ENCODE measurements at regions not wholly inside any gene's neighbourhood (a gene's known extent, or its start where the extent isn't known, plus 50 kb on each side); places are given as distances from the start of the nearest gene placed in this dataset.

- no peak overlapping the region for H3K4me3 ChIP-seq (ENCODE audit: low read length)
- peak; percentile 93 for DNase-seq (ENCODE audit: low read depth)
- peak; percentile 87 for TF ChIP-seq CTCF (conservative IDR thresholded peaks at IDR 0.05; ENCODE audit: low read length)
Measured at GRCh38 chr2:39513641-39514094, 76.6 kb upstream of the MAP4K3 start.

- no peak for TF ChIP-seq CTCF (conservative IDR thresholded peaks at IDR 0.05; ENCODE audit: low read length)
- no peak overlapping the region for H3K4me3 ChIP-seq (ENCODE audit: low read length)
- no peak for DNase-seq (ENCODE audit: low read depth)
Measured at GRCh38 chr2:39514825-39515224, 77.7 kb upstream of the MAP4K3 start.

GRCh38 chr2:39515273-39515896, 78.3 kb upstream of the MAP4K3 start:
- no peak overlapping the region for H3K4me3 ChIP-seq (ENCODE audit: low read length)
- no peak for TF ChIP-seq CTCF (conservative IDR thresholded peaks at IDR 0.05; ENCODE audit: low read length)
- no peak for DNase-seq (ENCODE audit: low read depth)

- no peak for TF ChIP-seq CTCF (conservative IDR thresholded peaks at IDR 0.05; ENCODE audit: low read length)
- no peak for DNase-seq (ENCODE audit: low read depth)
- H3K4me3 ChIP-seq (ENCODE audit: low read length), result no peak overlapping the region
Measured at GRCh38 chr2:39515897-39516346, 78.8 kb upstream of the MAP4K3 start.

- DNase-seq (ENCODE audit: low read depth), result peak; percentile 57
Measured at GRCh38 chr2:39516347-39517101, 79.4 kb upstream of the MAP4K3 start.

GRCh38 chr2:39517102-39517436, 80.0 kb upstream of the MAP4K3 start:
- TF ChIP-seq CTCF (conservative IDR thresholded peaks at IDR 0.05; ENCODE audit: low read length), result no peak
- DNase-seq (ENCODE audit: low read depth), result no peak
- no peak overlapping the region for H3K4me3 ChIP-seq (ENCODE audit: low read length)

More at GRCh38 chr2:39516347-39517101, 79.4 kb upstream of the MAP4K3 start:
- no peak for TF ChIP-seq CTCF (conservative IDR thresholded peaks at IDR 0.05; ENCODE audit: low read length)
- no peak overlapping the region for H3K4me3 ChIP-seq (ENCODE audit: low read length)

GRCh38 chr2:39517622-39518021, 80.5 kb upstream of the MAP4K3 start:
- DNase-seq (ENCODE audit: low read depth), result no peak
- TF ChIP-seq CTCF (conservative IDR thresholded peaks at IDR 0.05; ENCODE audit: low read length), result no peak
- H3K4me3 ChIP-seq (ENCODE audit: low read length), result no peak overlapping the region
